ENCODE measurements at regions not wholly inside any gene's neighbourhood (a gene's known extent, or its start where the extent isn't known, plus 50 kb on each side); places are given as distances from the start of the nearest gene placed in this dataset.

- peaks cover 0 to 4% (median 0%) of the 10 kb centered on the region in 4 experiments; a peak in 1 of 7 replicates for H3K4me1 ChIP-seq (replicated peaks in 1 of 4; ENCODE audit: control insufficient read depth in 3 of 4, insufficient read depth in 4 of 4, low read length in 3 of 4)
- ChIA-PET CTCF (ENCODE audit: partially characterized antibody) (interaction anchor here (0.6 to 4.0 kb wide), 22 partner anchors 9 to 245 kb away, joined by 3 to 24 read pairs (median 4); no protein-coding TSS in a partner anchor), POLR2A (ENCODE audit: partially characterized antibody) (interaction anchor here (0.9 kb wide), 1 partner anchor 10 kb away, joined by 3 read pairs; no protein-coding TSS in a partner anchor)
- no peak overlapping the region for H4K5ac ChIP-seq (ENCODE audit: insufficient read length, low read depth, low read length)
- DNase-seq (ENCODE audit: low read depth in 1 of 2, low spot score in 2 of 2) (peak in 1 of 2 experiments; percentile 38), FAIRE-seq (no peak)
- H2BK15ac ChIP-seq (ENCODE audit: low read length) = no peak overlapping the region
- no peak overlapping the region; the same call in none of the 2 replicates for H4K8ac ChIP-seq (ENCODE audit: extremely low read depth, insufficient read depth, low read length)
- H4K91ac ChIP-seq (replicated peaks; ENCODE audit: insufficient read length, low read length) = no peak overlapping the region
- peak overlapping the region; percentile 80; the same call in 1 of the 2 replicates for H2BK12ac ChIP-seq (ENCODE audit: low read depth, low read length)
- no peak overlapping the region for H3K23ac ChIP-seq (ENCODE audit: insufficient read length)
- 86% methylated on average over 14 of the region's 14 CpGs; no CpG with 5 or more reads in 1 of the 2 experiments for WGBS, 2 experiments (ENCODE audit: extremely low coverage in 1 of 2, insufficient coverage in 1 of 2, insufficient read length in 1 of 2, insufficient replicate concordance in 2 of 2, low coverage in 1 of 2, low lambda C conversion rate in 2 of 2, missing lambda C conversion rate in 1 of 2)
- no peak overlapping the region for H3K4ac ChIP-seq (replicated peaks; ENCODE audit: insufficient read length, low read depth, low read length)
- H3K18ac ChIP-seq (ENCODE audit: extremely low read depth, low read length) = no peak overlapping the region
- H2BK20ac ChIP-seq (ENCODE audit: low read length) = 0 out of 2 replicates have a peak overlapping the region, but pooled peaks have one; percentile 21
- no peaks in the 10 kb centered on the region for H3K79me1 ChIP-seq (ENCODE audit: low read depth, low read length)
- H2BK5ac ChIP-seq (ENCODE audit: low read depth, low read length) = no peak overlapping the region
- H3K56ac ChIP-seq (replicated peaks; ENCODE audit: insufficient read length, low read depth, low read length) = no peak overlapping the region
- no peak overlapping the region for H3K27ac ChIP-seq (ENCODE audit: low read depth, low read length)
- no peak overlapping the region for H3K4me2 ChIP-seq (ENCODE audit: insufficient read depth in 1 of 2, low read depth in 2 of 2, low read length in 2 of 2)
- H3K79me2 ChIP-seq (ENCODE audit: control insufficient read depth in 1 of 2, insufficient read depth in 2 of 2, low read length in 2 of 2) = no peaks in the 10 kb centered on the region
- H3K14ac ChIP-seq (ENCODE audit: insufficient read length) = no peak overlapping the region
- H3K9me3 ChIP-seq (ENCODE audit: insufficient read depth in 2 of 2, low read depth in 1 of 2, low read length in 1 of 2) = peaks cover 0 to 5% of the 10 kb centered on the region in 2 experiments; a peak in 1 of 4 replicates
- H2AFZ ChIP-seq (ENCODE audit: low read length) = peak overlapping the region; percentile 23; the same call in 1 of the 2 replicates
- no peaks in the 10 kb centered on the region for H3K23me2 ChIP-seq (ENCODE audit: low read depth, low read length)
- no peaks in the 10 kb centered on the region for H4K20me1 ChIP-seq (replicated peaks in 1 of 2; ENCODE audit: control insufficient read depth in 1 of 2, insufficient read depth in 2 of 2, low read length in 2 of 2)
- H3K27me3 ChIP-seq (replicated peaks in 1 of 4; ENCODE audit: control insufficient read depth in 3 of 4, extremely low read depth in 1 of 4, insufficient read depth in 3 of 4, low read length in 3 of 4) = peaks cover 0 to 7% (median 2%) of the 10 kb centered on the region in 4 experiments; a peak in 2 of 7 replicates
- no peaks in the 10 kb centered on the region for H3K36me3 ChIP-seq (ENCODE audit: control insufficient read depth in 2 of 4, insufficient read depth in 4 of 4, low read length in 3 of 4)
- H2BK120ac ChIP-seq (replicated peaks; ENCODE audit: low read depth, low read length) = no peak overlapping the region
- H3K4me3 ChIP-seq (ENCODE audit: extremely low read depth in 1 of 4, insufficient read depth in 2 of 4, low read depth in 3 of 4, low read length in 4 of 4) = no peak overlapping the region
- no peak overlapping the region; the same call in 1 of the 2 replicates for H2AK5ac ChIP-seq (ENCODE audit: low read depth, low read length)
- H3K9ac ChIP-seq (replicated peaks in 1 of 4; ENCODE audit: extremely low read depth in 1 of 4, low read depth in 3 of 4, low read length in 3 of 4) = no peak overlapping the region
- TF ChIP-seq SIRT6 (IDR thresholded peaks at IDR 0.05; ENCODE audit: low read length) (no peak), POLR2AphosphoS5 (IDR thresholded peaks at IDR 0.05; ENCODE audit: low read depth, low read length) (no peak), E2F6 (IDR thresholded peaks at IDR 0.05) (no peak), NRF1 (IDR thresholded peaks at IDR 0.05; ENCODE audit: low read depth, low read length) (no peak), GABPA (IDR thresholded peaks at IDR 0.05; ENCODE audit: borderline replicate concordance, insufficient read depth, low read length) (no peak), BCL11A (IDR thresholded peaks at IDR 0.05; ENCODE audit: low read depth in 2 of 2, low read length in 2 of 2) (no peak), YY1 (IDR thresholded peaks at IDR 0.05; ENCODE audit: low read depth, low read length) (no peak), JUN (IDR thresholded peaks at IDR 0.05; ENCODE audit: low read depth, low read length) (no peak), TAF7 (optimal IDR thresholded peaks at IDR 0.05; ENCODE audit: borderline replicate concordance, low read depth, low read length) (no peak), SIN3A (conservative IDR thresholded peaks at IDR 0.05 in 1 of 2, IDR thresholded peaks at IDR 0.05 in 1 of 2; ENCODE audit: low read depth in 1 of 2, low read length in 2 of 2) (no peak), SP1 (IDR thresholded peaks at IDR 0.05; ENCODE audit: low read depth, low read length) (no peak)
These were observed 238.6 kb downstream of the FOXD2 start for GRCh38 chr1:47676311-47677054.

All from H1 (cell line).